ENCODE measurements at regions not wholly inside any gene's neighbourhood (a gene's known extent, or its start where the extent isn't known, plus 50 kb on each side); places are given as distances from the start of the nearest gene placed in this dataset.
"Not testable (repeated sequence)": the region's sequence is repeated elsewhere in the genome, so short reads cannot be mapped to it uniquely, and the experiment has no call there.

- no peak overlapping the region for H3K27ac ChIP-seq
- TF ChIP-seq CTCF (conservative IDR thresholded peaks at IDR 0.05; ENCODE audit: low read depth), result no peak
- POLR2A ChIA-PET (ENCODE audit: low non-redundant PET), result no interaction called here
- DNase-seq (ENCODE audit: low spot score), result no peak
- CTCF ChIA-PET, result interaction anchor here (0.7 kb wide), 1 partner anchor 672 kb away, joined by 3 read pairs; no protein-coding TSS in a partner anchor
Observed at GRCh38 chr2:208607694-208608093, 201.1 kb downstream of the PTH2R start.

GRCh38 chr2:208608122-208608835 lies 201.7 kb downstream of the PTH2R start:
- H3K27ac ChIP-seq, result no peak overlapping the region
- CTCF ChIA-PET, result interaction anchor here (0.7 kb wide), 1 partner anchor 672 kb away, joined by 3 read pairs; no protein-coding TSS in a partner anchor
- TF ChIP-seq CTCF (conservative IDR thresholded peaks at IDR 0.05; ENCODE audit: low read depth), result no peak
- no peak for DNase-seq (ENCODE audit: low spot score)
- POLR2A ChIA-PET (ENCODE audit: low non-redundant PET), result no interaction called here

- CTCF ChIA-PET, result no interaction called here
- no peak for DNase-seq (ENCODE audit: low spot score)
- TF ChIP-seq CTCF (conservative IDR thresholded peaks at IDR 0.05; ENCODE audit: low read depth), result no peak
- POLR2A ChIA-PET (ENCODE audit: low non-redundant PET), result no interaction called here
- no peak overlapping the region for H3K27ac ChIP-seq
Observed at GRCh38 chr2:208609166-208609804, 202.7 kb downstream of the PTH2R start.

- POLR2A ChIA-PET (ENCODE audit: low non-redundant PET); CTCF ChIA-PET; DNase-seq (ENCODE audit: low spot score); H3K27ac ChIP-seq: not testable (repeated sequence)
Observed at GRCh38 chr2:208615675-208616074, 209.1 kb downstream of the PTH2R start.

- POLR2A ChIA-PET (ENCODE audit: low non-redundant PET), result no interaction called here
- DNase-seq (ENCODE audit: low spot score), result no peak
- TF ChIP-seq CTCF (conservative IDR thresholded peaks at IDR 0.05; ENCODE audit: low read depth), result no peak
- CTCF ChIA-PET, result no interaction called here
- H3K27ac ChIP-seq, result no peak overlapping the region
Observed at GRCh38 chr2:208618220-208618619, 211.6 kb downstream of the PTH2R start.

- no peak for DNase-seq (ENCODE audit: low spot score)
- ChIA-PET POLR2A (ENCODE audit: low non-redundant PET) (no interaction called here), CTCF (no interaction called here)
- no peak overlapping the region for H3K27ac ChIP-seq
- no peak for TF ChIP-seq CTCF (conservative IDR thresholded peaks at IDR 0.05; ENCODE audit: low read depth)
Observed at GRCh38 chr2:208619993-208620392, 213.4 kb downstream of the PTH2R start.

- ChIA-PET CTCF (no interaction called here), POLR2A (ENCODE audit: low non-redundant PET) (no interaction called here)
- DNase-seq (ENCODE audit: low spot score), result no peak
- no peak overlapping the region for H3K27ac ChIP-seq
- no peak for TF ChIP-seq CTCF (conservative IDR thresholded peaks at IDR 0.05; ENCODE audit: low read depth)
Observed at GRCh38 chr2:208620487-208620978, 213.9 kb downstream of the PTH2R start.
